A549 (cell line): ENCODE measurements at regions not wholly inside any gene's neighbourhood (a gene's known extent, or its start where the extent isn't known, plus 50 kb on each side); places are given as distances from the start of the nearest gene placed in this dataset.

Experiments used
- ATAC-seq, 2 experiments: fragments of 200-7000 bp in 1 of 2; fragments of >200 bp in 1 of 2; cut with Nextera tagmentation in 1 of 2; cut with Tn5 transposase in 1 of 2; 3 replicates each; pipeline versions ENCODE4 v1.8.0 to v1.9.1; 2018 to 2020; ENCODE audit warnings: mild to moderate bottlenecking in 1 of 2, moderate library complexity in 1 of 2
- CTCF ChIA-PET: fragments of 300-600 bp; sonication (Branson Sonifier 250); formaldehyde crosslinking; extraction: SDS; loops from one replicate; lab custom pipeline; 2021; ENCODE audit warnings: antibody characterized with exemption, inconsistent platforms; lab: Yijun Ruan, JAX
- POLR2A ChIA-PET: fragments of 350-600 bp; formaldehyde crosslinking; extraction: SDS; loops from one replicate; lab custom pipeline; 2021; ENCODE audit warnings: antibody characterized with exemption, inconsistent platforms; lab: Yijun Ruan, JAX
- DNase-seq, 2 experiments: peaks; one replicate each; pipeline versions ENCODE4 v3.0.0 to v3.0.0-alpha.2; 2011 to 2016; ENCODE audit warnings: low read depth in 1 of 2, low spot score in 1 of 2
- FAIRE-seq: peaks from 2 replicates; lab custom pipeline; 2011; peaks lifted over from hg19 to GRCh38; lab: Jason Lieb, UNC
- H3K27ac ChIP-seq, 2 experiments: fragments of >200 bp; sonication (Bioruptor Twin); formaldehyde crosslinking; 3 replicates each; pipeline ENCODE4 v1.5.1; 2016 to 2017
- H3K4me1 ChIP-seq: fragments of >200 bp; sonication (Bioruptor Twin); formaldehyde crosslinking; 3 replicates; pipeline ENCODE4 v1.6.1; 2016
- H3K4me2 ChIP-seq: fragments of >200 bp; sonication (Bioruptor Twin); formaldehyde crosslinking; 3 replicates; pipeline ENCODE4 v1.6.1; 2016
- H3K4me3 ChIP-seq: fragments of >200 bp; sonication (Bioruptor Twin); formaldehyde crosslinking; 3 replicates; pipeline ENCODE4 v1.5.1; 2016
- H3K9me3 ChIP-seq: fragments of >200 bp; sonication (Bioruptor Twin); formaldehyde crosslinking; 3 replicates; pipeline ENCODE4 v1.6.1; 2016
- ATOH8 ChIP-seq: fragments of 250-450 bp; sonication (Bioruptor Pico); IDR thresholded peaks from 2 replicates; pipeline ENCODE4 v1.5.0; 2020; ENCODE audit warnings: low read depth, mild to moderate bottlenecking, moderate library complexity
- BCL3 ChIP-seq: fragments of >200 bp; sonication (Bioruptor Twin); formaldehyde crosslinking; IDR thresholded peaks from 3 replicates; pipeline ENCODE4 v1.6.1; 2016
- BHLHE40 ChIP-seq: IDR thresholded peaks from 2 replicates; pipeline ENCODE4 v1.6.1; 2012; ENCODE audit warnings: low read depth, low read length, inconsistent platforms
- CEBPB ChIP-seq, 2 experiments: fragments of >200 bp in 1 of 2; sonication (Bioruptor Twin) in 1 of 2; formaldehyde crosslinking in 1 of 2; IDR thresholded peaks; 2 replicates each; pipeline ENCODE4 v1.6.1; 2012 to 2016
- CTCF ChIP-seq: fragments of >200 bp; sonication (Bioruptor Twin); formaldehyde crosslinking; IDR thresholded peaks from 3 replicates; pipeline ENCODE4 v1.5.1; 2016
- E2F6 ChIP-seq: IDR thresholded peaks from 2 replicates; pipeline ENCODE4 v1.6.1; 2012; ENCODE audit warnings: low read depth, borderline replicate concordance
- EHMT2 ChIP-seq: fragments of 200-600 bp; sonication (generic); IDR thresholded peaks from 2 replicates; pipeline ENCODE4 v1.6.1; 2016; ENCODE audit warnings: antibody characterized with exemption, low read depth, mild to moderate bottlenecking, moderate library complexity
- ELK1 ChIP-seq: fragments of 150-350 bp; IDR thresholded peaks from 2 replicates; pipeline ENCODE4 v1.6.1; 2014; ENCODE audit warnings: low read depth, mild to moderate bottlenecking, low read length
- FOSB ChIP-seq: fragments of 250-450 bp; sonication (Bioruptor Pico); IDR thresholded peaks from 2 replicates; pipeline ENCODE4 v1.5.0; 2020; ENCODE audit warnings: mild to moderate bottlenecking, moderate library complexity
- FOXS1 ChIP-seq: fragments of 250-450 bp; sonication (Bioruptor Pico); IDR thresholded peaks from 2 replicates; pipeline ENCODE4 v1.5.0; 2020; ENCODE audit warnings: mild to moderate bottlenecking, moderate library complexity
- HDAC2 ChIP-seq: fragments of 200-600 bp; sonication (generic); IDR thresholded peaks from 2 replicates; pipeline ENCODE4 v1.6.1; 2016
- HES2 ChIP-seq: fragments of >200 bp; sonication (Bioruptor Twin); formaldehyde crosslinking; IDR thresholded peaks from 2 replicates; pipeline ENCODE4 v1.6.1; 2016
- HOXB13 ChIP-seq: fragments of 250-450 bp; sonication (Bioruptor Pico); IDR thresholded peaks from 2 replicates; pipeline ENCODE4 v1.5.0; 2020; ENCODE audit warnings: low read depth, mild to moderate bottlenecking, moderate library complexity
- JUN ChIP-seq, 2 experiments: fragments of >200 bp; sonication (Bioruptor Twin); formaldehyde crosslinking; IDR thresholded peaks; 2 replicates in 1 of 2; 3 replicates in 1 of 2; pipeline ENCODE4 v1.6.1; 2016 to 2017
- MAFK ChIP-seq: fragments of 450-650 bp; IDR thresholded peaks from 2 replicates; pipeline ENCODE4 v1.6.1; 2014; ENCODE audit not compliant: partially characterized antibody
- MAZ ChIP-seq: fragments of 150-350 bp; IDR thresholded peaks from 2 replicates; pipeline ENCODE4 v1.6.1; 2014; ENCODE audit warnings: antibody characterized with exemption, low read depth, low read length, borderline replicate concordance
- NFE2L2 ChIP-seq: fragments of 150-350 bp; conservative IDR thresholded peaks from 2 replicates; pipeline ENCODE4 v1.6.1; 2014; ENCODE audit warnings: low read length
- PBX3 ChIP-seq: IDR thresholded peaks from 2 replicates; pipeline ENCODE4 v1.6.1; 2012
- POLR2AphosphoS2 ChIP-seq: conservative IDR thresholded peaks from 2 replicates; pipeline ENCODE4 v1.6.1; 2012; ENCODE audit warnings: low read length, improper control_type of control experiment, inconsistent platforms
- RCOR1 ChIP-seq: fragments of 150-350 bp; IDR thresholded peaks from 2 replicates; pipeline ENCODE4 v1.6.1; 2014; ENCODE audit warnings: antibody characterized with exemption, low read length, low read depth
- REST ChIP-seq: fragments of 200-600 bp; sonication (generic); IDR thresholded peaks from 2 replicates; pipeline ENCODE4 v1.6.1; 2016; ENCODE audit warnings: antibody characterized with exemption, mild to moderate bottlenecking, moderate library complexity
- SMC3 ChIP-seq: fragments of >200 bp; sonication (Bioruptor Twin); formaldehyde crosslinking; IDR thresholded peaks from 3 replicates; pipeline ENCODE4 v1.6.1; 2018; ENCODE audit warnings: inconsistent platforms
- SREBF2 ChIP-seq: fragments of 450-650 bp; IDR thresholded peaks from 2 replicates; pipeline ENCODE4 v1.6.1; 2014; ENCODE audit warnings: mild to moderate bottlenecking, moderate library complexity
- USF2 ChIP-seq: fragments of 450-650 bp; IDR thresholded peaks from 2 replicates; pipeline ENCODE4 v1.6.1; 2014; ENCODE audit warnings: antibody characterized with exemption
- WGBS: methylation state at CpG from one replicate; pipeline ENCODE4 v1.1.6; 2017; ENCODE audit errors: missing lambda C conversion rate; 5-methylcytosine and 5-hydroxymethylcytosine counted together

- TF ChIP-seq CTCF = no peak
- no peak for TF ChIP-seq FOSB (CRISPR knock-in tag)
- no peak for TF ChIP-seq FOXS1 (CRISPR knock-in tag)
Observed at GRCh38 chrX:57752866-57753265, 72.8 kb upstream of the NLRP2B start (continued).

- no peak for FAIRE-seq
- WGBS = no CpG with 5 or more reads among the region's 2 CpGs
- TF ChIP-seq NFE2L2 = no peak
- no peak for TF ChIP-seq SREBF2
- no peak for TF ChIP-seq FOXS1 (CRISPR knock-in tag)
- no peak for TF ChIP-seq MAZ
- TF ChIP-seq USF2 = no peak
- TF ChIP-seq MAFK = no peak
- TF ChIP-seq REST = no peak
- TF ChIP-seq POLR2AphosphoS2 = no peak
- TF ChIP-seq, all 56 proteins: peak for 0
- no peak overlapping the region for H3K4me2 ChIP-seq
- no peaks in the 10 kb centered on the region for H3K4me1 ChIP-seq
- ATAC-seq (no peak), DNase-seq (no peak)
- no peak overlapping the region for H3K27ac ChIP-seq
- H3K4me3 ChIP-seq = no peak overlapping the region
- ChIA-PET CTCF (no interaction called here), POLR2A (no interaction called here)
- H3K9me3 ChIP-seq = no peaks in the 10 kb centered on the region
Observed at GRCh38 chrX:57741107-57741506, 61.0 kb upstream of the NLRP2B start.

GRCh38 chrX:57737881-57738280 is 57.8 kb upstream of the NLRP2B start:
- DNase-seq (no peak), ATAC-seq (no peak), FAIRE-seq (no peak)
- no peak overlapping the region for H3K4me3 ChIP-seq
- POLR2A ChIA-PET = no interaction called here
- no peak for TF ChIP-seq ATOH8 (CRISPR knock-in tag)
- no peak for TF ChIP-seq ELK1
- TF ChIP-seq CEBPB (IDR thresholded peaks at IDR 0.05) = no peak
- no peak for TF ChIP-seq SMC3
- TF ChIP-seq BHLHE40 = no peak
- no peak for TF ChIP-seq HDAC2
- TF ChIP-seq E2F6 = no peak
- TF ChIP-seq RCOR1 = no peak
- TF ChIP-seq USF2 = no peak
- no peak for TF ChIP-seq JUN (IDR thresholded peaks at IDR 0.05)
- TF ChIP-seq HES2 = no peak
- no peak for TF ChIP-seq HOXB13 (CRISPR knock-in tag)
- TF ChIP-seq BCL3 = no peak
- no peak for TF ChIP-seq EHMT2
- TF ChIP-seq PBX3 = no peak
- no peaks in the 10 kb centered on the region for H3K9me3 ChIP-seq
- no peak overlapping the region for H3K4me2 ChIP-seq
- CTCF ChIA-PET = no interaction called here
- no peak overlapping the region for H3K27ac ChIP-seq
- H3K4me1 ChIP-seq = no peaks in the 10 kb centered on the region
